ENCODE measurements at regions not wholly inside any gene's neighbourhood (a gene's known extent, or its start where the extent isn't known, plus 50 kb on each side); places are given as distances from the start of the nearest gene placed in this dataset.

DNA sequence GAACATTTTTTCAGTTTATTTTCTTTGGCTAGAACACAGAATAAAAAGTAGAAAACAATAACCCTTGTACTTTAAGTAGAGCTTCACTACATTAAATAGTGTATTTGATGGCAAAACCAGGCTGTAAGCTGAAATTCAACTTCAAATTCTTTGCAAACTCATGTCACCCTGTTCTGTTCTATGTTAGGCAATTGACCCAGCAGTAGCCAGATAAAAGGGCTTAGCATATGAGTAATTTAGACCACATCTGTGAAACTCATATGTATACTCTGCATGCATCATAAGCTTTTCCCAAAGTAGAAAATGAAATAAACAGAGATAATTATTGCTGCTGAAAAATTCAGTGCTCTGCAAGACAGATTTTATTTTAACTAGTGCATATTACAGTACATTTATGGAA is 150.2 kb downstream of the GNAI1 start:
- Histone ChIP-seq H4K20me1 (ENCODE audit: low read depth) (no peaks in the 10 kb centered on the region), H3K4me3 (no peak overlapping the region), H3K27me3 (no peaks in the 10 kb centered on the region), H3K9ac (no peak overlapping the region), H3K9me3 (ENCODE audit: low read depth) (no peaks in the 10 kb centered on the region), H3K27ac (no peak overlapping the region), H3K36me3 (no peaks in the 10 kb centered on the region), H2AFZ (replicated peaks) (no peak overlapping the region), H3K4me1 (no peaks in the 10 kb centered on the region), H3K79me2 (ENCODE audit: low read depth) (no peaks in the 10 kb centered on the region), H3F3A (ENCODE audit: low read depth) (no peaks in the 10 kb centered on the region), H3K4me2 (no peak overlapping the region)
- Mint-ChIP-seq H3K4me3 (no peak overlapping the region), H3K27ac (no peak overlapping the region), H3K4me1 (no peaks in the 10 kb centered on the region), H3K9me3 (no peaks in the 10 kb centered on the region), H3K27me3 (ENCODE audit: insufficient read depth, low read depth) (peaks cover 3% of the 10 kb centered on the region), H3K36me3 (no peaks in the 10 kb centered on the region)
- TF ChIP-seq EZH2 (IDR thresholded peaks at IDR 0.05), result no peak
- no peak for TF ChIP-seq EZH2phosphoT487 (IDR thresholded peaks at IDR 0.05)
- TF ChIP-seq, protein P1, sequence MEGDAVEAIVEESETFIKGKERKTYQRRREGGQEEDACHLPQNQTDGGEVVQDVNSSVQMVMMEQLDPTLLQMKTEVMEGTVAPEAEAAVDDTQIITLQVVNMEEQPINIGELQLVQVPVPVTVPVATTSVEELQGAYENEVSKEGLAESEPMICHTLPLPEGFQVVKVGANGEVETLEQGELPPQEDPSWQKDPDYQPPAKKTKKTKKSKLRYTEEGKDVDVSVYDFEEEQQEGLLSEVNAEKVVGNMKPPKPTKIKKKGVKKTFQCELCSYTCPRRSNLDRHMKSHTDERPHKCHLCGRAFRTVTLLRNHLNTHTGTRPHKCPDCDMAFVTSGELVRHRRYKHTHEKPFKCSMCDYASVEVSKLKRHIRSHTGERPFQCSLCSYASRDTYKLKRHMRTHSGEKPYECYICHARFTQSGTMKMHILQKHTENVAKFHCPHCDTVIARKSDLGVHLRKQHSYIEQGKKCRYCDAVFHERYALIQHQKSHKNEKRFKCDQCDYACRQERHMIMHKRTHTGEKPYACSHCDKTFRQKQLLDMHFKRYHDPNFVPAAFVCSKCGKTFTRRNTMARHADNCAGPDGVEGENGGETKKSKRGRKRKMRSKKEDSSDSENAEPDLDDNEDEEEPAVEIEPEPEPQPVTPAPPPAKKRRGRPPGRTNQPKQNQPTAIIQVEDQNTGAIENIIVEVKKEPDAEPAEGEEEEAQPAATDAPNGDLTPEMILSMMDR (IDR thresholded peaks at IDR 0.05), result no peak
- no peak for DNase-seq (ENCODE audit: low spot score)

- Mint-ChIP-seq H3K4me3 (no peak overlapping the region), H3K9me3 (no peaks in the 10 kb centered on the region), H3K27me3 (ENCODE audit: insufficient read depth, low read depth) (no peaks in the 10 kb centered on the region), H3K4me1 (peaks cover 10% of the 10 kb centered on the region), H3K36me3 (no peaks in the 10 kb centered on the region), H3K27ac (no peak overlapping the region)
- Histone ChIP-seq H3K9ac (no peak overlapping the region), H3K36me3 (no peaks in the 10 kb centered on the region), H4K20me1 (ENCODE audit: low read depth) (no peaks in the 10 kb centered on the region), H3K4me2 (no peak overlapping the region), H3K27ac (no peak overlapping the region), H2AFZ (replicated peaks) (no peak overlapping the region), H3K4me3 (no peak overlapping the region), H3K27me3 (no peaks in the 10 kb centered on the region), H3F3A (ENCODE audit: low read depth) (no peaks in the 10 kb centered on the region), H3K79me2 (ENCODE audit: low read depth) (no peaks in the 10 kb centered on the region), H3K4me1 (no peaks in the 10 kb centered on the region), H3K9me3 (ENCODE audit: low read depth) (no peaks in the 10 kb centered on the region)
- no peak for DNase-seq (ENCODE audit: low spot score)
- TF ChIP-seq, protein P1 (IDR thresholded peaks at IDR 0.05), result no peak
- no peak for TF ChIP-seq EZH2phosphoT487 (IDR thresholded peaks at IDR 0.05)
- no peak for TF ChIP-seq EZH2 (IDR thresholded peaks at IDR 0.05)
These were observed 145.1 kb downstream of the GNAI1 start for GRCh38 chr7:80279760-80280159.

- H3K4me1 Mint-ChIP-seq, result peaks cover 10% of the 10 kb centered on the region
- no peaks in the 10 kb centered on the region for H3K27me3 Mint-ChIP-seq (ENCODE audit: insufficient read depth, low read depth)
- no peaks in the 10 kb centered on the region for H3K79me2 ChIP-seq (ENCODE audit: low read depth)
- no peaks in the 10 kb centered on the region for H3K4me1 ChIP-seq
- H3K27ac ChIP-seq, result no peak overlapping the region
- no peak overlapping the region for H3K9ac ChIP-seq
- no peak for DNase-seq (ENCODE audit: low spot score)
- no peaks in the 10 kb centered on the region for H3K36me3 Mint-ChIP-seq
- no peaks in the 10 kb centered on the region for H3F3A ChIP-seq (ENCODE audit: low read depth)
- no peak overlapping the region for H2AFZ ChIP-seq (replicated peaks)
- no peak for TF ChIP-seq EZH2 (IDR thresholded peaks at IDR 0.05)
- TF ChIP-seq EZH2phosphoT487 (IDR thresholded peaks at IDR 0.05), result no peak
- TF ChIP-seq, protein P1 (IDR thresholded peaks at IDR 0.05), result no peak
- H3K4me3 ChIP-seq, result no peak overlapping the region
- no peak overlapping the region for H3K27ac Mint-ChIP-seq
- H3K4me3 Mint-ChIP-seq, result no peak overlapping the region
- H3K4me2 ChIP-seq, result no peak overlapping the region
- no peaks in the 10 kb centered on the region for H4K20me1 ChIP-seq (ENCODE audit: low read depth)
- H3K27me3 ChIP-seq, result no peaks in the 10 kb centered on the region
- no peaks in the 10 kb centered on the region for H3K36me3 ChIP-seq
- H3K9me3 ChIP-seq (ENCODE audit: low read depth), result no peaks in the 10 kb centered on the region
- H3K9me3 Mint-ChIP-seq, result no peaks in the 10 kb centered on the region
These were observed 144.1 kb downstream of the GNAI1 start for GRCh38 chr7:80278737-80279136.

Data from neural progenitor cell (in vitro differentiated cells).